ENCODE measurements at regions not wholly inside any gene's neighbourhood (a gene's known extent, or its start where the extent isn't known, plus 50 kb on each side); places are given as distances from the start of the nearest gene placed in this dataset.

- TF ChIP-seq CTCF (IDR thresholded peaks at IDR 0.05): no peak
- Histone ChIP-seq H3K4me3 (no peak overlapping the region), H3K9me3 (peaks cover 4% of the 10 kb centered on the region), H3K4me1 (ENCODE audit: low read depth) (no peaks in the 10 kb centered on the region), H3K36me3 (ENCODE audit: low read depth) (no peaks in the 10 kb centered on the region)
- intact Hi-C loops (cut with DNase I, micrococcal nuclease): no loop called here
- DNase-seq: peak in 2 of 3 donors; percentile 45 to 65
- ATAC-seq: peak; percentile 88
Observed at GRCh38 chr2:172673056-172673683, 62.5 kb upstream of the RAPGEF4 start.

GRCh38 chr2:172674034-172674967 is 61.3 kb upstream of the RAPGEF4 start:
- DNase-seq: peak in 2 of 3 donors; percentile 25 to 45
- ATAC-seq: no peak
- Histone ChIP-seq H3K4me3 (no peak overlapping the region), H3K4me1 (ENCODE audit: low read depth) (no peaks in the 10 kb centered on the region), H3K9me3 (peaks cover 4% of the 10 kb centered on the region), H3K36me3 (ENCODE audit: low read depth) (no peaks in the 10 kb centered on the region)
- TF ChIP-seq CTCF (IDR thresholded peaks at IDR 0.05): no peak
- intact Hi-C loops (cut with DNase I, micrococcal nuclease): no loop called here

- DNase-seq (no peak), ATAC-seq (no peak)
- Histone ChIP-seq H3K4me1 (ENCODE audit: low read depth) (no peaks in the 10 kb centered on the region), H3K4me3 (no peak overlapping the region), H3K9me3 (peaks cover 4% of the 10 kb centered on the region), H3K36me3 (ENCODE audit: low read depth) (no peaks in the 10 kb centered on the region)
- intact Hi-C loops (cut with DNase I, micrococcal nuclease): no loop called here
- no peak for TF ChIP-seq CTCF (IDR thresholded peaks at IDR 0.05)
Observed at GRCh38 chr2:172674968-172675303, 60.7 kb upstream of the RAPGEF4 start.

- no peak for TF ChIP-seq CTCF (IDR thresholded peaks at IDR 0.05)
- Histone ChIP-seq H3K4me3 (no peak overlapping the region), H3K36me3 (ENCODE audit: low read depth) (no peaks in the 10 kb centered on the region), H3K4me1 (ENCODE audit: low read depth) (no peaks in the 10 kb centered on the region), H3K9me3 (peaks cover 4% of the 10 kb centered on the region)
- ATAC-seq: no peak
- intact Hi-C loops (cut with DNase I, micrococcal nuclease): no loop called here
- DNase-seq: no peak
Observed at GRCh38 chr2:172677363-172677762, 58.3 kb upstream of the RAPGEF4 start.

- ATAC-seq: no peak
- DNase-seq: no peak
- Histone ChIP-seq H3K4me1 (ENCODE audit: low read depth) (no peaks in the 10 kb centered on the region), H3K4me3 (no peak overlapping the region), H3K9me3 (peaks cover 4% of the 10 kb centered on the region), H3K36me3 (ENCODE audit: low read depth) (no peaks in the 10 kb centered on the region)
- no peak for TF ChIP-seq CTCF (IDR thresholded peaks at IDR 0.05)
- intact Hi-C loops (cut with DNase I, micrococcal nuclease): no loop called here
Observed at GRCh38 chr2:172680436-172681068, 55.1 kb upstream of the RAPGEF4 start.
